ENCODE measurements at regions not wholly inside any gene's neighbourhood (a gene's known extent, or its start where the extent isn't known, plus 50 kb on each side); places are given as distances from the start of the nearest gene placed in this dataset.

GRCh38 chr5:32522429-32523143 lies 62.8 kb upstream of the SUB1 start:
- TF ChIP-seq POLR2A (IDR thresholded peaks at IDR 0.05; ENCODE audit: low read length) (no peak), GATA1 (IDR thresholded peaks at IDR 0.05; ENCODE audit: low read depth, low read length) (no peak)

Measured in erythroblast (primary cell).